HG03135 (cell line): ENCODE measurements at regions not wholly inside any gene's neighbourhood (a gene's known extent, or its start where the extent isn't known, plus 50 kb on each side); places are given as distances from the start of the nearest gene placed in this dataset.
"Not testable (repeated sequence)": the region's sequence is repeated elsewhere in the genome, so short reads cannot be mapped to it uniquely, and the experiment has no call there.

Experiments
- ATAC-seq: cut with Tn5 transposase; IDR thresholded peaks from one replicate; pipeline ENCODE4 v1.9.1; 2021; ENCODE audit warnings: mild to moderate bottlenecking, moderate library complexity; ENCODE audit not compliant: unreplicated experiment

DNA sequence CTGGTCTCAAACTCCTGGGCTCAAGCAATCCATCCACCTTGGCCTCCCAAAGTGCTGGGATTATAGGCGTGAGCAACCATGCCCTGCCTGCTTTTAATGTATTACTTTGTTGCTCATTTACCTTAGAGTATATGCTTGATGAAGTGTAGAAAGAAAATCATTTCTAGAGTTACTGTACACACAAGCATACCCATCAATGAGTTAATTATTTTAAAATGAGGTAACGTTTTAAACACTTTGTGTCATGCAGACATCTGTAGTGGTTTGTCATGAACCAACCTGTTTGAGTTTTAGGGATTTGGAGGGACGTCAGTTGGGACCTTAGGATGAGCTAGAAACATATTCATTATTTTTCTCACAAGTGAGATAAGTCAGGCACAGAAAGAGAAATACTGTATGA is 332.4 kb upstream of the IGF1R start:
- no peak for ATAC-seq

DNA sequence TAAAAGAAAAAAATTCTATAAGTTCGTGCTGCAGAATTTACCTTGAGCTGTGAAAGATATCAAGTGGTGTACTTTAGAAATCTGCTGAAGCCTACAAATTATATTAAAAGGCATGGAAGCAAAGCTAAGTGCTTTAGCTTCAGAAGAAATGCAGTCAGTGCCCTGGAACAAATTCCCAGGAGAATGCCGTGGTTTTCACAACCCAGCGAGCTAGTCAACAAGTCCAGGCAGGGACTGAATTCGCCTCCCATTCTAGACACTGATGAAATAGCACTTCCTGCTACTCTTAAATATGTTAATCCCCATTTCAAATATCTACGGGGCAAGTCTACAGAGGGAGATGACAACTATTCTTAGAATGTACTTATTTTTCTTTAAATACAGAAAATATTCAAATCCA is 326.4 kb upstream of the IGF1R start:
- no peak for ATAC-seq

DNA sequence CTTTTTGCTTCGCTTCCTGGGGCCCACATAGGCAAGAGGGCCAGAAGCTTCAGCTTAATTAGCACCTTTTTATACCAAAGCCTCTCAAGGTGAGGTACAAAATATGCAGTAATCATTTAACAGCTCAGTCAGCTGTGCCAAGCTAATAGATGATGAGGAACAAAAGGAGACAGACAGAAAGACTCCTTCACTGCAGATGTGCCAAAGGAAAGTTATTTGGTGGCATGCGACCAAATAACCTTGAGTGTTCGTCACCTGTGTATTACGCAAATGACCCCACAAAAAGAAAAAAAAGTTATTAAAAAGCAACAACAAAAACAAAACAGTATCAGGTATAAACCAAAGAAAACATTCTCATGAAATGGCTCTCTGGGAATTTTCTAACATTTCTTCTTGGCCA is 325.8 kb upstream of the IGF1R start:
- no peak for ATAC-seq

DNA sequence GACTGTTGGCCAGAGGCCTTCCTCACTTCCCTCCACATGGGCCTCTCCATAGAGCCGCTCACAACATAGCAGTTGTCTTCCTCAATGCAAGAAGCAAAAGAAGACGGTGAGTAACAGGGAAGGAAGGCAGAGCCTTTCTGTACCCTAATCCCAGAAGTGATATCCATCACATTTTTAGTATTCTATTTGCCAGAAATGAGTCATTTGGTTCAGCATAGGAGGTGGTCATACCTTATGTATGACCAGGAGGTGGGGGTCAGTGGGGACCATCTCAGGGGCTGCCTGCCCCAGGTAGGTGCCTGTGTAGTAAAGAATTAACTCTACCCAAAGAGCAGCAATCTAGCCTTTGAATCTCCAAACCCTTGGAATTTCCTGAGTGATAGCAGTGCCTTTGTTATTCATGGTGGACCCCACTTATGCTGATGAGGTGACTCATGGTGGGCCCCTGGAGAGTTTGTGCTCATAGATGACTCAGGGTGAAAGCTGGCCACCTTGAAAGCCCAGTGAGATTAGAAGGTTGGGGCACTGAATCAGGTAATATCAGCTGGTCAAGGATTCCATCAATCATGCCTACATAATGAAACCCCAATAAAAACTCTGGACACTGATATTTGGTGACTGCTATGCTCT is 323.9 kb upstream of the IGF1R start:
- ATAC-seq = no peak

DNA sequence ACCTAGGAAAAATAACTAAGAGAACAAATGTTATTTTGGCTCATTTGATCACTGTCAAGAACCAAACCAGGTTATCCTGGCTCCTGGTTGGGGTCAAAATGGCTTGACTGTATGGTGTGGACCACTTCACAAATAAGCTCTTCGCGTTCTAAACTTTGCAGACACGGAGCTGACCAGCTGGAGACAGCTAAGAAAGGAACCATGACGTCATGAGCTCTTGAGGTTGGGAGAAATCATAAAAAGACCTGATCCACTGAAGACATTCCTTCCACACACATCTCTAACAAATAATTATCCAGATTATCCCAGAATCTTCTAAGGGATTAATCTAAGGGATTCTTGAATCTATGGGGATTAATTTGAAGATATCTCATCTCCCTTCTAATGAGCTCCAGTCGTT is 321.5 kb upstream of the IGF1R start:
- no peak for ATAC-seq

DNA sequence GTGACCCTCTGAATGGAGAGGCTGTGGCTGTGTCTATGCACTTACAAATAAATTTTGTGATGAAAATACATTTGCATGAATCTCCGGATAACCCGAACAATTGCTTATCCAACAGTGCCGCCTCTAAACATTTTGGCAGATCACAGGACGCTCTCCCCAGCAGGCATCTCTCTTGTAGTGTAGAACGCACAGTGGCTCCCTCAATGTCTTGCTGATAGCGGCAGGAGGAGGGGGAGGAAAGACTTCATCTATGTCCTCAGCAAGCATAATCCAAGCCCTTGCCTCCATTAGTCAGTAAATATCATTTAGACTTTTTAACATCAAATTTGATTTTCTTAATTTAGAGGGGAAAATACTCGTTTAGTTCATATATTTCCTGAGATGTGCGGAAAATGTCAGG is 318.1 kb upstream of the IGF1R start:
- ATAC-seq = no peak

DNA sequence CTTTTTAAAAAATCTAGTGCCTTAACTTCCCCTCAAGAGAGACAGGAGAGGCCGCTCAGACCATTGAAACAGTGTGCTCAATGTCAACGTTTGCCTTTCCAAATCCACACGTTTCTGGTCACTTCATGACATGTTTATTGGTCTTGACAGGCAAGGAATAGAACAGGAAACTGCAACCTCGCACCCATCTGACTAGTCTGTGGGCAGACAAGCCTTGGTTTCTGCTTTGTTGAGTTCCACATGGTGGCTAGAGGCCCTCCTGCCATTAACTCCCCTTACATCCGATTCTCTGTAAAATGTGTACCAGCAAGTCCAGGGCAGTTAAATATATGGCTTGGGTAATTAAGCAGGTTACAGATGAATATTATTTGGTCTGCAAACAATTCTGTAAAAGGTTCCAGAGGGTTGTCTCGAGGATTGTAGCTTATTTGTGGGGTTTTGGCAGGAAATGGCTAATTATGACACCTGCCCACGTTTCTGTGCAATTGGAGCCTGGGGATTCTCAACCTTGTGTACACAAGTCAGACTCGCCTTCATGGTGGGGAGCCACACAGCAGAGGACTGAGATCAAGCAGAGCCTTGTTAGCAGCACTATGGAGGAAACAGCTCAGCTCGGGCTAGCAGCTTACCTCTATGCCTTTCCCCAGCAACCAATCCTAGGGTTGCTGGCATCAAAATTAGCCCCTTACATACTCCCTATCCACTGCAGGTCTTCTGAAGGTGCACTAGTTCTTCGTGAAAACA is 317.5 kb upstream of the IGF1R start:
- ATAC-seq = no peak

DNA sequence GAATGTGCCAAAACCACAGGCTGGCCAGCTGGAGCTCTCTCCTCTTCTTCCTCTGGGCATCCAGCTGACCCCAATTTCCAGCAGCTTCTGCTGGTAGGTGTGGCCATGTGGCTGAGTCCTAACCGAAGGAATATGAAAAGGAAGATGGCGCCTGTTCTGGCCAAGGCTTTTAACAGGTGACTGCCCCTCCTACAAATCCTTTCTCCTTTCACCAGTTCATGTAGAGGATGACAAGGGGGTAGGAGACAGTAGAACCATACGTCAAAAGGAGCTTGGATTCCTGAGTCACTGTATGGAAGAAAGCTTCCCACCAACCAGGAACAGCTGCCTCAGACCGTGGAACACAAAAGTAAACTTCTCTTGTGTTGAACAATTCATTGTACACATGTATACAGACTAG is 316.7 kb upstream of the IGF1R start:
- no peak for ATAC-seq

DNA sequence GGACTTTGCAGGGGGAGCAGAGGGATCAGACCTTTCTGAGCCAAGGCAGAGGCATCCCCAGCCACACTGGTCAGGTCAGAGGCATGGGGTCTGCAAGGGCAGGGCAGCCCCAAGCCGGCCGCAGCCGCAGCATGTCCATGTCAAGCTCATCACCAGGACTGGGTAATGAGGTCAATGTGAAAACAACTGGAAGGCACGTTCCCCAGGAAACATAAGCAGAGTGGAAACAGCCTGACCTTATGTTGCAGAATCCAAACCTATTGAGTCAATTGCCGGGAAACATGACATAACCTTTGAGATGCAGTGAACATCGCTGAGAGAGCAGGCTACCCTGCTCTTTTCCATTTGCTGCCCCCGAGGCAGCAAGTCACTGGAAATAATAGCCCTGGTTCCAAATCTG is 315.1 kb upstream of the IGF1R start:
- ATAC-seq = no peak

DNA sequence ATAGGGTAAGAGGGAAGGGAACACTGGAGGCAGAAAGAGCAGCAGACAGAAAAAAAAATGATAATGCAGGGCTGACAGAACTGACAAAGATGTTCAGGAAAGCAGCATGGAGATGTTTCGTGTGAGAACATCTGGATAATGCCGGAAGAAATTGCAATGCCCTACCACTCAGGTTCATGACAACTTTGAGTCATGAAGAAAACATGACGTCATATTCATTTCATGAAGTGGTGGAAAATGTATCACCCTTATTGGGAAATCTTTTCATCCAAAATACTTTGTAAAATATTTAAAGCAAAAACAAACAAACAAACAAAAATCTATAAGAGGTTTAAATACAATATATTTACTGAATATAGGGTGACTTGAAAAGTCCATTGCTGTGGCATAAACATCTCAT is 305.4 kb upstream of the IGF1R start:
- no peak for ATAC-seq

DNA sequence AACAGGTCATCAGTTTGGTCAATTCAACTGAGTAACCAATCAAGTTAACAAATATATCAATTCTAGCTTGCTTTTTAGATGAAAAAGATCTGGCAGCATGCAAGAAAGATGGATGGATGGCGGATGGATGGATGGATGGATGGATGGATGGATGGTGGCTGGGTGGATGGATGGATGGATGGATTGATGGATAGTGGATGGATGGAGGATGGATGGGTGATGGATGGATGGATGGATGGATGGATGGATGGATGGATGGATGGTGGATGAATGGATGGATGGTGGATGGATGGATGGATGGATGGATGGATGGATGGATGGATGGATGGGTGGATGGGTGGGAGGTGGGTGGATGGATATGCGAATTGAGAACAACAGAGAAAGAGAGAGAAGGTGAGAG is 303.7 kb upstream of the IGF1R start:
- no peak for ATAC-seq

DNA sequence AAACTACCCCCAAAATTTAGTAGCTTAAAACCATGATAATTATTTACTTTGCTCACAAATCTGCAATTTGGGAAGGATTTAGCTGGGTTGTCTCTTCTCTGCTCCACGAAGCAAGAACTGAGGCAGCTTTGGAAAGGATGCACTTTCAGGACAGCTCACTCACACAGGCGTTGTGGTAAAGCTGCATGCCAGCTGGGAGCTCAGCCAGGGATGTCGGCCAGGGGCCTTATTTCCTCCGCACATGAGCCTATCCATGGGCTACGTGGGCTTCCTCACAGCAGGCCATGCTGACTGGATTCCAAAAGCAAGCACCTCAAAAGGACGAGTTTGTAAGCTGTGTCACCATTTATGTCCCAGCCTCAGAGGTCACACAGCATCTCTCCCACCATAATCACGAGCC is 301.3 kb upstream of the IGF1R start:
- no peak for ATAC-seq

DNA sequence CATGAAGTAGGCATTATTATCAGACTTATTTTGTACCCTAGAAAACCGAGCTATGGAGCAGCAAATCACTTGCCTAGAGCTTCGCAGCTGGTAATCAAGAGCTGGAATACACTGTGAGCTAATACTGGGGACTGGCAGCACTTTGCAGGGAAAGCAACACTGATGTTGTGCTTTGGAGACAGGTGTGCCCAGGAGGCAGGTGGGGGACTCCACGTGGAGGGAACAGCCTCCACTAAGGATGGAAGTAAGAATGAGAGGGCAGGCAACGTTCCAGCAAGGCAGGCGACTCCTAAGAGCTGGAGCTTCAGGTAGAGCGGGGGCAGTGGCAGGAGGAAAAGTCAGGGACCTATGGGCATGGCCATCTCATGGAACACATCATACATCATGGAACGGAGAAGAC is 300.5 kb upstream of the IGF1R start:
- no peak for ATAC-seq

DNA sequence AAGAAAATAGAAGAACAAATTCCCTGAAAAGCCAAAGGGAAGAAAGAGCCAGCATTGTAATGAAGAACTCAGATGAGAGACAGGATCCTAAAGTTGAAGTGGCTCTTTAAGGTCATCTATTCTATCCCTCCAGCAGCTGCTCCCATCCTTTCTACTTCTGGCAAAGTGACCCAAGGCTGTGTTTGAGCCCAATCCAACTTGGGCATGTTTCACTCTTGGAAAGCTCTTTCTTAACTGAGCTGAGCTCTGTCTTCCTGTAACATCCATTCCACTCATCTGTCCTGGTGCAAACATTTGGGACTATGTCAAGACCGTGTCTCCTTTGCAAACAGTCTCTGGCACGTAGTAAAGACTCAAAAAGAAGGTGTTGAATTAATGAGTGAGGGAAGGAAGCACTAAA is 298.1 kb upstream of the IGF1R start:
- ATAC-seq = no peak

DNA sequence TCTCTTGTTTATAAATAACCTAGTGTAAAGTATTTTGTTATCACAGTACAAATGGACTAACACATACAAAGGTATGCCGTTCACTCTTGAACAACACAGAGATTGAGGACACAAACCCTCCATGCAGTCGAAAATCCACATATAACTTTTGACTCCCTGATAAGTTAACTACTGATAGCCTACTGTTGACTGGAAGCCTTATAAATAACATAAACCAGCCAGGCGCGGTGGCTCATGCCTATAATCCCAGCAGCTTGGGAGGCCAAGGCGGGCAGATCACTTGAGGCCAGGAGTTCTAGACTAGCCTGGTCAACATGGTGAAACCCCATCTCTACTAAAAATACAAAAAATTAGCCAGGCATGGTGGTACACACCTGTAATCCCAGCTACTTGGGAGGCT is 290.1 kb upstream of the IGF1R start:
- ATAC-seq = not testable (repeated sequence)

DNA sequence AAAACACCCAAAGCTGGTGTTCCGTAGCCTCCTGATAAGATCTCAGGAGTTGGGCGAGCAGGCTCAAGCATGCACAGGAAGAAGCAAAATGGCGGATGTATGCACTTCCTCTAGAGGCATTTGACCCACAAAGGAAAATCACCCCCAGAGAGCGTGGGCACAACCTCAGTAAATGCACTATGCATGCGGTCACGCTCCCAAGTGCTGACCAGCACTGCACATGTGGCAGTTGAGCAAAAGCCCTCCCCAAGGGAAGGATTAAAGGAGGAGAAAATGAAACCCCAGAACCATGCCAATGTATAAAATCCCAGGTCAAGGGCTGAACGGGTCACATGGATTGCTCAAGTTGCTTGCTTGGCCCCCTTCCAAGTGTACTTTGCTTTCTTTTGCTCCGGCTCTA is 289.4 kb upstream of the IGF1R start:
- no peak for ATAC-seq

DNA sequence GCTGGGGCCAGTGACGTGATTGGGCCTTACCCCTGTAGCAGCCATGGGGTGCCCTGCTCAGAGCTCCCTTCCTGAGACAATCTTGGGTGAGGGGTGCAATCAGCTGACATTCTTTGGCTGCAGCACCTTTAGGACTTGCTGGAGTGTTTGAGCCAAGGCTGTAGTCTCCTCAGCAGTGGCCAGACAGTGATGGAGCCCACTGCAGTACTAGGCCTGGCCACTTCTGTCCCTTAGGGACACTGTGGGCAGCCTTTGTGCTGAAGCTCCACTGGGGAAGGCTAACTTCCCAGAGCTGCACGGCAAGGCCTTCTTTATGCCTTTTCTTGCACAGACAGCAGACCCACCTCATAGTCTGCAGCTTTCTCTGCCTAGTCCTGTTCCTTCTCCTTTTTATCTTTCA is 284.9 kb upstream of the IGF1R start:
- ATAC-seq = no peak

DNA sequence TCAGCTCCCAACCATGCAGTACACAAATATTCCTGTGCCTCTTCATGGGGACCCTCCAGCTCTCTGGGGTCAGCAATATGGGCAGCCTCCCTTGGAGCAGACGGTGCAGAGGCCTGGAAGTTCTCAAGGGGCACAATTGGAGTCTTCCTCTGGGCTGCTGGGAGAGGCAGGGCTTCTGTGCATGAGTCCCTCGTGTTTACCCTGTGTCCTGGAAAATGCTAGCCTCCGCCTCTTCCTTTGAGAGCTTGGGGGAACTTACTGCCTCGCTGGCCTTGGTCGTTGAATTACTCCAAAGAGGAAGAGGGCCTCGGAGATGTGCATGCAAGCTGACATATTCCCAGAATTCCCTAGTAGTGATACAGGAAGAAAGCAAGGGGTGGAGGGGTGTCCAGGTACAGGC is 284.4 kb upstream of the IGF1R start:
- no peak for ATAC-seq

DNA sequence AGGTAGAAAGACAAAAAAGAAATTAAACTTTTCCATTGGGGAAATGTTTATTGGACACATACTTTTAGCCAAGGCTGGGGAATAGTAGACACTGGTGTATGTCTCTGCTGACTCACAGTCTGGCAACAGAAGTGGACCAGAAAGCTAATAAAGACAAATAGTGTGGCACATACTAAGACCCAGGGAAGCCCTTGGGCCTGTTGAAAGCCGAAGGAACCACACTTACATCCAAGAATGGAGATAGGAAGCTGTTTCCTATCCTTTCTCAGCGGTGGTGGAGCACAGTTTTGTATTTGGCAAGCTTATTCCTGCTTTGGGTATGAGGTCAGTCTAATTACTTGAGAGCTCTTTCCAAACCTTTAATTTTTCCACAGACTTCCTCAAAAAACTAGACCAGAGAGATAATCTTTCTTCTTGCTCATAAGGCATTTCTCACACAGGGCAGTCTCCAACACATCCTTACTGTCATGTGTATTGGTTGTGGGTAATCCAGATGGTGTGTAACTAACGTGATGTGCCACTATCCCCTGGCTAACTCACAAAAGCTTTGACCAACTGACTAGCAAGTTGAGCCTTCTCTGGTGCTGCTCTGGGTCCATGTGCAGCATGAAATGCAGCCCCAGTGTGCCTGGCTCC is 279.1 kb upstream of the IGF1R start:
- no peak for ATAC-seq

DNA sequence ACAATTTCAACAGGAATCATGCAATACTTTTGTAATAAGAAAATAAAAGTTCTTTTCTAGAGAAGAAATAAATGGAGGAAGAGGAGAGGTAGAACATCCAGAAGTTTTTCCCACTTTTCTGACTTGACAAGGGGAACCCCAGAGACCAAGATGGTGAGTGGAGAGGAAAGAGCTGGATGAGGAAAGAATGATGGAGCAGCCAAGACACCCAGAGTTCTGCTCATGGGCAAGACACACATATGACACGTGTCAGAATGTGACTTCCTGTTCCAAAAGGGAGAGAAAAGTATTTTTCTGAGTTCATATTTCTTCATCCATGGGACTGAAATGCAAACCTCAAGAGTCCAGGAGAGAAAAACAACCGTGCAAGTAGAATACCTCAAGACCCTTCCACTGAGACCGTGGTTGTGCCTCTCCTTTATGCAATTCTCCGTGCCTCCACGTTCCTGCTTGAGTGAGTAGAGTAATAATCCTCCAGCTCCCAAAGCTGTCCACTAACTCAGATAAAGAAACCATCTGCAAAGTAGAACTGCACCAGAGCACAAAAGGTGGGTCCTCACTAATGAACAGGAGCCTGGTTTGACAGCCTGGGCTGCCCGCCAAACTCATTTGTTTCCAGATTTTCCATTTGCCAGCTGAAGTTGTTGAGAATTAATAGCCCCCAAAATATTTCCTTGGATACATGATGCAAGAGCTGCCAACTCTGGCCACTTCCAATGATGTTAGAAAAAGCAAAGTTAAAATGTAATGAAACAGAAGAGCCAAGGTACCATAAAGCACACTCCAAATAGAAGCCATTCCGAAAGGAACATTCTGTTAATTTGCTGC is 272.6 kb upstream of the IGF1R start:
- no peak for ATAC-seq

DNA sequence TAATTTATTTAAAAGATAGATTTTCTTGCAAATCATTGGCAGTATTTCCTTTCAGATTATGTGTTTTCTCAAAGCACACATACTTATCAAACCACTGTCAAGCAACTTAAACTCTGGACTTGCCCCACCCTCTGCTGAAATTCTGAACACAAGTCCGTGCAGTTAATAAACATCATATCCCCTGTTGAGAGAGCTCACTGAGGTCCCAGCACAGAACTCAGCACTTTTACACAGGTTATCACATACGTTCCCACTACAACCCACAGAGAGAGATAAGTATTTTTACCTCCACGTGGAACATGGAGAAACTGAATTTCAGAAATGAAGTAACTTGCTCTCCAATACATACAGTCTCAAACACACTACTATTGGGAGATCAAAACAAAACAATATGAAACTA is 267.6 kb upstream of the IGF1R start:
- no peak for ATAC-seq

DNA sequence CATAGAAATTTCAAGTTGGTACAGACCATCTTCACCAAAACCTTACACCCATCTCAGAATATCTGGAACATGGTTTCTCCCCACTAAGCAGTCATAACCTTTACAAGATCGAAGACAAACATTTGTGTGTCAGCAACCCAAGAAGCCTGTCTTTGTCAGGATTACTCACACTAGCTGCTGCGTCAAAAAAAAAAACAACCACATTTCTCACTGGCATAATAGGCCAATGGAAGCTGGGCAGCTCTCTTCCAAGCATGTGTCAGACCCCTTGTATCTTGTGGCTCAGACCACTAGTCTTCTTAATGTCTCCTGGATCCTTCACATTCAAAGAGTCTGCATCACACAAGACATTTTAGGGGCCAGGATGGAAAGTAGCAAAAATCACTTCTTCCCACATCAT is 266.9 kb upstream of the IGF1R start:
- no peak for ATAC-seq
